Activated CD8-positive, alpha-beta memory T cell treated with anti-CD3 and anti-CD28 coated beads, Interleukin-2, amount 50 U/mL, for 48 hours (primary cell): ENCODE measurements at regions not wholly inside any gene's neighbourhood (a gene's known extent, or its start where the extent isn't known, plus 50 kb on each side); places are given as distances from the start of the nearest gene placed in this dataset.
"Not testable (repeated sequence)": the region's sequence is repeated elsewhere in the genome, so short reads cannot be mapped to it uniquely, and the experiment has no call there.

Experiments
- DNase-seq: peaks from one replicate; pipeline ENCODE4 v3.0.0-alpha.2; 2020

DNA sequence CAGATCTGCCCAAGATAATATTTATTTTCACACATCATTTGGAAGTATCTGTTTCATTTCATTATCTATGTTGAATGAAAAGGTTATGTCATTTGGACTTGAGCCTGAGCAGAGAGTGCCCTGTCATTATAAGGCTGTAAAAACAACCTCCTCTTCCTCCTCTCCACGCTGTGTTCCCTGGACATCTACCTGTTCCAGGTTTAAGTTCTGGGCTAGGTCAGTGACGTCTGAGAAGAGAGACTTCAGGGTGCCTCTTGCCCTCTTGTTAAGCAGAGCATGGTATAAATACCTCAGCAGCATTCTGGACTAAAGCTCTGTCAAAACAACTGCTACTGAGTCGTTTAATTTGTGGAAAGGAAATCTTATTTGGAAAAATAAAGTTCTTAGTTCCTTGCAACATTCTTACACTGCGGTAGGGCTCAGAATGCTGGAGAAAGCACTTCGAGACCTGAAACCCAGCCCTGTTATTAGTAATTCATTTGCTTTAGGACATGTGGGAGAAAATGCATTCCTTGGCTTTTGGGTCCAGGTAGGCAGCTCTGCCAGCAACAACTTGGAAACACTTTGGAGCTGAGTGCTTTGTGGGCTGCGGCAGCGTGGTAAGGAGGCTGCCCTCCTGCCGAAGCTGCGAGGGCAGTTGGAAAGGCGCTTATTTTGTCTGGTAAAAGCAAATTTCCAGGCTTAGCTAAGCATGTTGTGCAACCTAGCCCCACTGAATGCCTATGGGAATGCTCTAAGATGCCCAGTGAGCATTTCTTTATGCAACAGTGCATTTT is 91.8 kb upstream of the NEDD4L start:
- DNase-seq, result no peak

DNA sequence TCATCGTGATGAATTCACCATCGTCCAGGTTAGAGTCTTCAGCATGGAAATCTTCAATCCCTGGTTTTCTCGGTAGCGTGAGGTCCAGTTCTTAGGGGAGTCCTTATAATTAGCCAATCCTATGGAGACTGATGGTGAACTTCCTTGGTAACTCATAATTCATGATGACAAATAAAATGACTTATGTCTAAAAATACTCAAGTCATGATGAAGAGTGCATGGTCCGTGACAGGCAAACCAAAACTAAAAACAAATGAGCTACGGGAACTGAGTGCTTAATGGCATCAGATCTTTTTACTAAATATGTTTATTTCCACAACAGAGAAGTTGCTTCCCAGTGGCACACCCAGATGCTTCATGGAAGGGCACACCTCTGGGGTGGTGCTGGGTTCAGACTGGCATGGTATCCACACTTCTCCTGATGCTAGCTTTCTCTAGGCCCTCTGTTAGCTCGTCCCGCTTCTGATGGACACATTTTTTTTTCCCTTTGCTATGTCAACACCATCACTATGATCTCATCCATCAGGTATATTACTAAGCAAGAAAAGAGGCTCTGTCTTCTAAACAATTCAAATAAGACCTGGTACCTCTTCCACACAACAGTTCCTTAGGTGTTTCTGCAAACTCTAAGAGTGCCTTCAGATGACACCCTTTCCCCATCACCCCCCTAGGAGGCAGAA is 92.8 kb upstream of the NEDD4L start:
- DNase-seq, result no peak

GRCh38 chr18:57950542-57950941 is 93.5 kb upstream of the NEDD4L start:
- no peak for DNase-seq

- not testable (repeated sequence) for DNase-seq
Observed at GRCh38 chr18:57949335-57949734, 94.7 kb upstream of the NEDD4L start.

GRCh38 chr18:57947117-57947516 is 96.9 kb upstream of the NEDD4L start:
- DNase-seq, result no peak

GRCh38 chr18:57943723-57944122 is 100.3 kb upstream of the NEDD4L start:
- no peak for DNase-seq

GRCh38 chr18:57942493-57942892 is 101.5 kb upstream of the NEDD4L start:
- no peak for DNase-seq

DNA sequence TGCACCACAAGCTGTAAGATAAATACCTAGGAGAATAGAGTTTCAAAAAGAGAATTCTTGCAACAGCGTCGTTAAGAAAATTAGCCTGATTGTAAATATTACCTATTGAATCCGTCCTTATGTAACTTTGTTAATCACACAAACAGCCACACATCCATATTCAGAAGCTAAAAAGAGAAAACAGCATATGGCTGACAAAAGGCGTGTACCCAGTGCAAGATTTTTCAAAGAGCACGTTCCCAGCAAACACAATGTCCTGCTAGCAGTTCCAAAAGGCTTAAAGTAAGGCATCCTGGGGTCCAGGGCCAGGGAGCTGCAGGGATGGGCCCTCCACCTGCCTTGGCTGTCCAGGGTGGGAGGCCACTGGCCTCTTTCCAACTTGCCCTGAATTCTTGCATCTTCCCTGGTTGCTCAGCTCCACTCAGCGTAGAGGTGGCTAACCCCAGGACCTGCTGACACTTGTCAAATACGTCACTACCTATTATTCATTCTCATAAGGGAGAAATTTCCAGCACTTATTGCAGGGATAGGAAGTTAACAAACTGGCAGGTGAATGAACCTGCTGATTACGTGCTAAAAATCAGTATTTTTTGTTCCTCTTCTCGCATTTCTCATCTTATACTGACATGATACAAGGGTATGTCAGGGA is 102.1 kb upstream of the NEDD4L start:
- DNase-seq, result no peak

DNA sequence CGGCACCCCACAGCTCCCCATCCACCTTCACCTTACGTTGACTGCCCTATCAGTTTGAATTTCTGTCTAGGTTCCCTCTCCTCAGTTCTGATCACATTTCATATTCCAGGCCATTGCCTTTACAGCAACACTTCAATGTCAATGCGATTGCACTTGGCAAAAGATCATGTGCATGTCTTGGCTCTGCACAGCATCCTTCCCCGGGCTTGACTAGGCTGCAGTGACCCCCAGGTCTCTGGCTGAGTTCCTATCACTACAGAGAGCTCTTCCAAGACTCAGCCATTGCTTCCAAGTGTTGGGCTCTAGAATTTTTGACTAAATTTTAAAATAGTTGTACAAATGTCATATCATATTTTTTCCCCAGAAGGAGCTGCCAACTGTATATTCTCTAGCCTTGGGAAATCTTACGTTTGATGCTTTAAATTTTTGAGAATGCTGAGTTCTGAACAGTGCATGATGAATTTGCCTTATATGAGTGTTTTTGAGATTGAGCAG is 103.8 kb upstream of the NEDD4L start:
- no peak for DNase-seq

GRCh38 chr18:57934375-57934774 is 109.7 kb upstream of the NEDD4L start:
- not testable (repeated sequence) for DNase-seq

- DNase-seq, result no peak
Observed at GRCh38 chr18:57931038-57931437, 113.0 kb upstream of the NEDD4L start.

GRCh38 chr18:57930476-57930875 is 113.5 kb upstream of the NEDD4L start:
- DNase-seq, result no peak

DNA sequence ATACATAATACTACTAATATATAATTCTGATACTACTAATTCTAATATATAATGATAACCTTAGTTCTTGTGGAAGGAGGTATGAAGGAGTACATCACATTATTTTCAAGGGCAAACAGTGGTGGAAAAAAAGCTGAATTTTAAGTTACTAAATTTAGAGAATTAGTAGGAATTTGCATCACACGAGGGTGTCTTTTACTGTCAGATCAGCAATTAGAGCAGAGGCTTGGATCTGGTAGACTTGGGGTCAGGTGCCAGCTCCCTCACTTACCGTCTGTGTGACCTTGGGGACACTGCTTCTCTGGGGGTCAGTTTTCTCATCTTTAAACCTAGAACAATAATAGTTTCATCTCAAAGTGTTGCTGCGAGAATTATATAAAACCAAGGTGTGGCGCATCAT is 114.1 kb upstream of the NEDD4L start:
- DNase-seq, result no peak

- DNase-seq, result no peak
Observed at GRCh38 chr18:57928466-57928865, 115.6 kb upstream of the NEDD4L start.

GRCh38 chr18:57927511-57927910 is 116.5 kb upstream of the NEDD4L start:
- no peak for DNase-seq

DNA sequence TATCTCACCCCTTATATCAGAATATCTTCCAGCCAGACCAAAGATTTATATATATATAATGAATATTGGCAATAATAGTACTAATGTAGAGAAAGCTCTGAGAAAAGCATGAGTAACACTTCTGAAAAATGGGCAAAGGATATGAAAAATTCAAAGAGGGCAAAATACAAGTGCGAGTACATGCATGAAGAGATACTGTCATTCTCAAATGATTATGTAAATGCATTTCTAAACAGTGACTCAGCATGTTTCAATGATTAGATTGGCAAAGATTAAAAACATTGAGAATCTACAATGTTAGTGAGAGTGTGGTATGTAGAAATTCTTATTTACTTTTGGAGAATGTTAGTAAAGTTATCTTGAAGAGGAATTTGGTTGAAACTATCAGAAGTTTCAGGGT is 118.3 kb upstream of the NEDD4L start:
- DNase-seq, result no peak

- no peak for DNase-seq
Observed at GRCh38 chr18:57923611-57924010, 120.4 kb upstream of the NEDD4L start.

- no peak for DNase-seq
Observed at GRCh38 chr18:57922885-57923284, 119.8 kb upstream of the ATP8B1 start.

- DNase-seq, result no peak
Observed at GRCh38 chr18:57921708-57922107, 118.6 kb upstream of the ATP8B1 start.

GRCh38 chr18:57920036-57920435 is 116.9 kb upstream of the ATP8B1 start:
- no peak for DNase-seq

GRCh38 chr18:57918601-57919000 is 115.5 kb upstream of the ATP8B1 start:
- no peak for DNase-seq

- DNase-seq, result no peak
Observed at GRCh38 chr18:57916684-57917083, 113.6 kb upstream of the ATP8B1 start.

DNA sequence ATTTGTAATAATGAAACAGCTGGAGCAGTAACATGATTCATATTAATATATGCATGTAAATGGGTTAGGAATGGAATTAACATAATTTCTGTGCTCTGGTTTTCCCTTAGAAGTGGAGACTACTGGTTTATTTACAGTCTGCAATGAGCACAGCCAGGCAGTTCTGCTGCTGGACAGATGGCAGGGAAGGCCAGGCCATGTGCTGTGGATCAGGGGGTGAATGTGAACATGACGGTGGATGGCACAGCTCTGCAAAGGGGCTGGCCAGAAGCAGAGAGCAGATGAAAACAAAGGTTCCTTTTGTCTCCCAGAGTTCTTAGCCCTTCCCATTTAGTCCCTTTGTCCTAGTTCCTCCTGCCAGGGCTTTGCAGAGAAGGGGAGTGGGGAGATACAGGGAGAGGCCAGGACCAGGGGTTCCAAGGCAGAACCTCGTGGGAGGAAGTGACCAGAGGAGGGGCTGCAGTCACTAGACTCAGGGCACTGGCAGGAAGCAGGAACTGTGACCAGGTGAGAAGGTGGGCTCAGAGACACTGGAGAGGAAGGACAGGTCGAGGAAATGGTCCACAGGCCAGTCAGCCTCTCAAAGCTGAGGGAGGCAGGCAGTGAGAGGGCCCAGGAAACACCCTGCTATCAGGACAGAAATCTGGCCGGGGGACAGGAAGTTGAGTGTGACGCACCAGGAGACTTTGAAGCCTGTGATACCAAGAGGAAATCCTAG is 112.9 kb upstream of the ATP8B1 start:
- no peak for DNase-seq
